RWPE1 (cell line): ENCODE measurements at regions not wholly inside any gene's neighbourhood (a gene's known extent, or its start where the extent isn't known, plus 50 kb on each side); places are given as distances from the start of the nearest gene placed in this dataset.

Experiments used
- CTCF ChIA-PET: fragments of 350-600 bp; sonication (Branson Sonifier 250); formaldehyde crosslinking; extraction: SDS; loops from one replicate; lab custom pipeline; 2021; lab: Yijun Ruan, JAX
- POLR2A ChIA-PET: fragments of 400-600 bp; formaldehyde crosslinking; extraction: SDS; loops from one replicate; lab custom pipeline; 2020; ENCODE audit warnings: antibody characterized with exemption; ENCODE audit not compliant: low non-redundant PET; lab: Yijun Ruan, JAX
- DNase-seq: peaks from one replicate; pipeline ENCODE4 v3.0.0; 2012; ENCODE audit warnings: low spot score
- H3K27ac ChIP-seq: fragments of 450-650 bp; 2 replicates; pipeline ENCODE4 v1.5.1; 2017
- CTCF ChIP-seq: fragments of 450-650 bp; conservative IDR thresholded peaks from 2 replicates; pipeline ENCODE4 v1.5.1; 2017; ENCODE audit warnings: low read depth, mild to moderate bottlenecking

- no peak for DNase-seq
- ChIA-PET CTCF (no interaction called here), POLR2A (no interaction called here)
- no peak for TF ChIP-seq CTCF
- H3K27ac ChIP-seq, result no peak overlapping the region
Observed at GRCh38 chr11:80532633-80533232, 1091.9 kb upstream of the TENM4 start.

- CTCF ChIA-PET, result no interaction called here
- DNase-seq, result no peak
- TF ChIP-seq CTCF, result no peak
- H3K27ac ChIP-seq, result no peak overlapping the region
- POLR2A ChIA-PET, result no interaction called here
Observed at GRCh38 chr11:80529726-80530125, 1088.9 kb upstream of the TENM4 start.

- TF ChIP-seq CTCF, result no peak
- ChIA-PET CTCF (interaction anchor here (0.6 kb wide), 1 partner anchor 607 kb away, joined by 7 read pairs; no protein-coding TSS in a partner anchor), POLR2A (no interaction called here)
- H3K27ac ChIP-seq, result no peak overlapping the region
- no peak for DNase-seq
Observed at GRCh38 chr11:80525663-80526405, 1085.0 kb upstream of the TENM4 start.

GRCh38 chr11:80524349-80524748, 1083.5 kb upstream of the TENM4 start:
- no peak overlapping the region for H3K27ac ChIP-seq
- no peak for TF ChIP-seq CTCF
- CTCF ChIA-PET, result no interaction called here
- POLR2A ChIA-PET, result no interaction called here
- DNase-seq, result no peak

GRCh38 chr11:80523057-80523456, 1082.2 kb upstream of the TENM4 start:
- POLR2A ChIA-PET, result no interaction called here

GRCh38 chr11:80521592-80521991, 1080.8 kb upstream of the TENM4 start:
- no peak overlapping the region for H3K27ac ChIP-seq

More at GRCh38 chr11:80523057-80523456, 1082.2 kb upstream of the TENM4 start:
- no peak for DNase-seq
- TF ChIP-seq CTCF, result no peak
- CTCF ChIA-PET, result no interaction called here
- no peak overlapping the region for H3K27ac ChIP-seq

More at GRCh38 chr11:80521592-80521991, 1080.8 kb upstream of the TENM4 start:
- DNase-seq, result peak; percentile 15
- CTCF ChIA-PET, result no interaction called here
- POLR2A ChIA-PET, result no interaction called here
- TF ChIP-seq CTCF, result no peak
